ENCODE measurements at regions not wholly inside any gene's neighbourhood (a gene's known extent, or its start where the extent isn't known, plus 50 kb on each side); places are given as distances from the start of the nearest gene placed in this dataset.

DNA sequence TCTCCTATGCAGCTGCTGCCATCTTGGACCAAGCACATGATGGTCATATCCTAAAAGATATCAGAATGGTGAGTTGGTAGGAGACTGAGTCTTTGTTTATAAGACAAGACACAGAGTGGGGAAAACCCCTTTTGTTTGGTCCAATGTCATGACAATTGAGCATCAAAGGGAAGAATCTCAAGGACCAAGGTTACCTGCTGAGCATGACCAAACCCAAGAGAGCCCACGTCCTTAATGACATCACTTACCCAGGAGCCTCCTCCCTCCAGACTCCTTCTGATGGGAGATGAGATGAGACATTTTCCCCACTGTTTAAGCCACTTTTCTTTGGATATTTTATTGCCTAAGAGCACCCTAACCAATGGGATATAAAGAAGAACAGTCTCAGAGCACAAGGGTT is 478.1 kb downstream of the NPIPA7 start:
- H3K9me3 ChIP-seq (ENCODE audit: control insufficient read depth in 2 of 2, insufficient read depth in 1 of 2, low read depth in 1 of 2, low read length in 1 of 2) = no peaks in the 10 kb centered on the region

DNA sequence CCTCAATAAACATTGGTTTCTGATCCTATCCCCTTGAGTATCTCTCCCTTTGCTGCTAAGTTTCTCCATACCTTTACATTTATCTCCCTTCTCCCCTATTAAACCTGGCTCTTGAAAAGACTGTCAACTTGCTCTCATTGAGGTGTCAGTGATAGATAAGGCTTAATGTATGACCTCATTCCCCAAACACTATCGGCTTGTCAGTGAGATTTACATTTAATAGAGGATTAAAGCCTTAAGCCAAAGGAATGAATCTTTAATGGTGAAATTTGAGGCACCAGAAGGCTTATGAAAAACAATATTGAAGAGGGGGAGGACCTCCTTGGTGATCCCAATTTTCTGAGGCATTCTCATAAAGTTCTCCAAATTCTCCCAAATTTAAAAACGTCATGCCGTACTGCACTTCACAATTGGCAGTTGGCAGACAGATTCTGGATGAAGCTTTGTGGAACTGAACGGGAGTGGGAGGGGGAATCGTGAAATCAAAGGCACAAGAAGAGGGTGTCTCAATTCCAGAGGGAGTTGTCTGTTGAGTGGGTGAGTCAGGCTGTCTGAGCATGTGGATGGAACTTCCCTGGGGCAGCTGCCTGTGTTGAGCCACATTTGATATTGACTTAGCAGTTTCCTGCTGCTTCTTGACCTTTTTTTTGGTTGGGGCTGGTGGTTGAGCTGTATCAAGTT is 478.8 kb downstream of the NPIPA7 start:
- no peak overlapping the region for H3K4me3 ChIP-seq (ENCODE audit: low read depth in 1 of 3, low read length in 3 of 3)
- FAIRE-seq = no peak

More for the DNA sequence above, 478.1 kb downstream of the NPIPA7 start:
- Histone ChIP-seq H3K36me3 (ENCODE audit: control insufficient read depth in 3 of 3, insufficient read depth in 2 of 3, low read depth in 1 of 3, low read length in 3 of 3) (no peaks in the 10 kb centered on the region), H3K4me3 (ENCODE audit: low read depth in 1 of 3, low read length in 3 of 3) (no peak overlapping the region), H3K27me3 (ENCODE audit: control insufficient read depth in 3 of 3, insufficient read depth in 3 of 3, low read length in 3 of 3) (peaks cover 0 to 5% (median 0%) of the 10 kb centered on the region in 3 donors), H3K27ac (ENCODE audit: low read depth in 1 of 3, low read length in 2 of 3) (no peak overlapping the region), H3K4me1 (ENCODE audit: control insufficient read depth in 3 of 3, insufficient read depth in 2 of 3, low read depth in 1 of 3, low read length in 2 of 3) (no peaks in the 10 kb centered on the region)
- 0% methylated on average over 1 of the region's 1 CpG for WGBS, 3 donors
- no peak for FAIRE-seq
- DNase-seq = no peak

DNA sequence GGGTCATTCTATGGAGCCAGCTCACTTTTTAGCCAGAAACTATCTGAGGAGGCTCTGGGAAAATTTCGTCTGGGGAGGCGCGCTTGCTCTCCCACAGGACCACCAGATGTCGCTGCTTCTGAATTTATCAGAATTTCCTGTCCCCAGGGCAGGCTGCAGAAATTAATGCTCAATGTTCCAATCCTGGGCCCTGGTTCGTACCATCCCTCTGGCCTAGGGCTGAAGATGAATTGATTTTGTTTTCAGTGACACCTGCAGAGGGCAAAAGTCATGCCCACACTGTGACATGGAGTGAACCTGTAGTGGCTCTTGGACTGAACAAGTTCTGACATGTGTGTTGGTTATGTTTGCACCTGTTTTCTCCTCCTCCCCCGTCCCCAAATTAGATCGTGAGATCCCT is 482.6 kb downstream of the NPIPA7 start:
- Histone ChIP-seq H3K36me3 (ENCODE audit: control insufficient read depth in 3 of 3, insufficient read depth in 2 of 3, low read depth in 1 of 3, low read length in 3 of 3) (no peaks in the 10 kb centered on the region), H3K27me3 (ENCODE audit: control insufficient read depth in 3 of 3, insufficient read depth in 3 of 3, low read length in 3 of 3) (peaks cover 0 to 5% (median 0%) of the 10 kb centered on the region in 3 donors), H3K4me3 (ENCODE audit: low read depth in 1 of 3, low read length in 3 of 3) (no peak overlapping the region), H3K9me3 (ENCODE audit: control insufficient read depth in 2 of 2, insufficient read depth in 1 of 2, low read depth in 1 of 2, low read length in 1 of 2) (no peaks in the 10 kb centered on the region), H3K27ac (ENCODE audit: low read depth in 1 of 3, low read length in 2 of 3) (no peak overlapping the region), H3K4me1 (ENCODE audit: control insufficient read depth in 3 of 3, insufficient read depth in 2 of 3, low read depth in 1 of 3, low read length in 2 of 3) (no peaks in the 10 kb centered on the region)
- DNase-seq = peak; percentile 48 to 62
- 8 to 21% (median 10%) methylated on average over 7 of the region's 7 CpGs for WGBS, 3 donors
- FAIRE-seq = no peak

More for the DNA sequence above, 478.8 kb downstream of the NPIPA7 start:
- Histone ChIP-seq H3K27me3 (ENCODE audit: control insufficient read depth in 3 of 3, insufficient read depth in 3 of 3, low read length in 3 of 3) (peaks cover 0 to 5% (median 0%) of the 10 kb centered on the region in 3 donors), H3K9me3 (ENCODE audit: control insufficient read depth in 2 of 2, insufficient read depth in 1 of 2, low read depth in 1 of 2, low read length in 1 of 2) (no peaks in the 10 kb centered on the region), H3K36me3 (ENCODE audit: control insufficient read depth in 3 of 3, insufficient read depth in 2 of 3, low read depth in 1 of 3, low read length in 3 of 3) (no peaks in the 10 kb centered on the region), H3K27ac (ENCODE audit: low read depth in 1 of 3, low read length in 2 of 3) (no peak overlapping the region), H3K4me1 (ENCODE audit: control insufficient read depth in 3 of 3, insufficient read depth in 2 of 3, low read depth in 1 of 3, low read length in 2 of 3) (no peaks in the 10 kb centered on the region)
- WGBS, 3 donors = 22 to 46% (median 25%) methylated on average over 5 of the region's 5 CpGs
- no peak for DNase-seq

DNA sequence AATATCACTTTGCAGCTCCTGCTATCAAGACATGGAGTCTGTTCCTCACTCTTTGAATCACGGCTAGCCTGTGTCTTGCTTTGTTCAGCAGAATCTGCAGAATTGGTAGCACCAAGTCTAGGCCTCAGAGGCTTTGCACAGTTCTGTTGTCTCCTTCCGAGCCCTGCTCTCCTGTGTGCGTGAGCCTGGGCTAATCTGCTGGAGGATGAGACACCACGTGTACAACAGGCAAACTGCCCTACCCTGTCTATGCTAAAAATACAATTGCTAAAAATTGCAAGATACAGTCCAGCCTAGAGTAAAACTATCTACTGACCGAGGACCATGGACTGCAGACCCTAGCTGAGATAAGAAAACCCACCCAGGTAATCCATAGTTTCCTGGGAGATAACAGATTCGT is 484.7 kb downstream of the NPIPA7 start:
- H3K4me3 ChIP-seq (ENCODE audit: low read depth in 1 of 3, low read length in 3 of 3) = no peak overlapping the region
- no peaks in the 10 kb centered on the region for H3K36me3 ChIP-seq (ENCODE audit: control insufficient read depth in 3 of 3, insufficient read depth in 2 of 3, low read depth in 1 of 3, low read length in 3 of 3)
- no peak for DNase-seq
- no peak for FAIRE-seq
- H3K27ac ChIP-seq (ENCODE audit: low read depth in 1 of 3, low read length in 2 of 3) = no peak overlapping the region
- peaks cover 0 to 3% (median 0%) of the 10 kb centered on the region in 3 donors for H3K27me3 ChIP-seq (ENCODE audit: control insufficient read depth in 3 of 3, insufficient read depth in 3 of 3, low read length in 3 of 3)
- WGBS, 3 donors = 77 to 80% (median 77%) methylated on average over 6 of the region's 6 CpGs
- H3K4me1 ChIP-seq (ENCODE audit: control insufficient read depth in 3 of 3, insufficient read depth in 2 of 3, low read depth in 1 of 3, low read length in 2 of 3) = no peaks in the 10 kb centered on the region
- no peaks in the 10 kb centered on the region for H3K9me3 ChIP-seq (ENCODE audit: control insufficient read depth in 2 of 2, insufficient read depth in 1 of 2, low read depth in 1 of 2, low read length in 1 of 2)

DNA sequence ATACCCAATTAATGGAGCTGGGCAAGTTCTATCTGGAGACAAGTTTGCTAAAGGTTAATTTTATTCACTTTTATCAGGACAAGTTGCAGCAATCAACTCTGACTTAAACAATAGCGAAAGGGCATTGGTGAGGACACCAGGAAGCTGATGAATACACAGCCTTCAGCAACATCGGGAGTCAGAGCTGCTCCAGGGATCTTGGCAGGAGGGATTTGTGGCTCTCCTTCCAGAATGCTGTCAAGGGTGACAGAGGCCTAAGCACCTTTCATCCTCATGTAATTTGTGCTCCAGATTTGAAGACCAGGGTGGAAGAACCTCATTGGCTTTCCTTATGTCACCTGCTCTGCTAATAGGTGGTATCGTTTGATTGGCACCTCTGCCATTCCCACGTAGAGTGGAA is 485.6 kb downstream of the NPIPA7 start:
- Histone ChIP-seq H3K4me1 (ENCODE audit: control insufficient read depth in 3 of 3, insufficient read depth in 2 of 3, low read depth in 1 of 3, low read length in 2 of 3) (no peaks in the 10 kb centered on the region), H3K27me3 (ENCODE audit: control insufficient read depth in 3 of 3, insufficient read depth in 3 of 3, low read length in 3 of 3) (peaks cover 0 to 3% (median 0%) of the 10 kb centered on the region in 3 donors)
- WGBS, 3 donors = 60 to 79% (median 75%) methylated on average over 4 of the region's 4 CpGs

DNA sequence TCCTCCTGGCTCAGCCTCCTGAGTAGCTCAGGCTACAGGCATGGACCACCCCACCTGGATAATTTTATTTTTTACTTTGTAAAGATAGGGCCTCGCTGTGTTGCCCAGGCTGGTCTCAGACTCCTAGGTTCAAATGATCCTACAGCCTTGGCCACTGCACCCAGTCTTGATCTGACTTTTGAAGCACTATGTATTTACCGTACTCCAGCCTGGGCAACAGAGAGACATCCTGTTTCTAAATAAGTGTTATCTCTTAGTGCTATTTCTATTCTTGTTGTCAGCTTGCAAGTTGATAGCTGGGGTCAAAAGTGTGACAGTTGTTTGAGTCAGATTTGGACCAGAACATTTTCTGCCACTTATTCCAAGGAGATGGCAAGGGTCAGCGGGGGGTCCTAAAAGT is 486.4 kb downstream of the NPIPA7 start:
- H3K27ac ChIP-seq (ENCODE audit: low read depth in 1 of 3, low read length in 2 of 3) = no peak overlapping the region
- H3K27me3 ChIP-seq (ENCODE audit: control insufficient read depth in 3 of 3, insufficient read depth in 3 of 3, low read length in 3 of 3) = peaks cover 0 to 3% (median 0%) of the 10 kb centered on the region in 3 donors
- H3K4me1 ChIP-seq (ENCODE audit: control insufficient read depth in 3 of 3, insufficient read depth in 2 of 3, low read depth in 1 of 3, low read length in 2 of 3) = no peaks in the 10 kb centered on the region
- WGBS, 3 donors = 75 to 80% (median 76%) methylated on average over 3 of the region's 3 CpGs
- FAIRE-seq (no peak), DNase-seq (no peak)
- H3K9me3 ChIP-seq (ENCODE audit: control insufficient read depth in 2 of 2, insufficient read depth in 1 of 2, low read depth in 1 of 2, low read length in 1 of 2) = no peaks in the 10 kb centered on the region
- H3K4me3 ChIP-seq (ENCODE audit: low read depth in 1 of 3, low read length in 3 of 3) = no peak overlapping the region
- no peaks in the 10 kb centered on the region for H3K36me3 ChIP-seq (ENCODE audit: control insufficient read depth in 3 of 3, insufficient read depth in 2 of 3, low read depth in 1 of 3, low read length in 3 of 3)

More for the DNA sequence above, 485.6 kb downstream of the NPIPA7 start:
- FAIRE-seq (no peak), DNase-seq (no peak)
- no peaks in the 10 kb centered on the region for H3K9me3 ChIP-seq (ENCODE audit: control insufficient read depth in 2 of 2, insufficient read depth in 1 of 2, low read depth in 1 of 2, low read length in 1 of 2)
- no peaks in the 10 kb centered on the region for H3K36me3 ChIP-seq (ENCODE audit: control insufficient read depth in 3 of 3, insufficient read depth in 2 of 3, low read depth in 1 of 3, low read length in 3 of 3)
- no peak overlapping the region for H3K27ac ChIP-seq (ENCODE audit: low read depth in 1 of 3, low read length in 2 of 3)
- no peak overlapping the region for H3K4me3 ChIP-seq (ENCODE audit: low read depth in 1 of 3, low read length in 3 of 3)

DNA sequence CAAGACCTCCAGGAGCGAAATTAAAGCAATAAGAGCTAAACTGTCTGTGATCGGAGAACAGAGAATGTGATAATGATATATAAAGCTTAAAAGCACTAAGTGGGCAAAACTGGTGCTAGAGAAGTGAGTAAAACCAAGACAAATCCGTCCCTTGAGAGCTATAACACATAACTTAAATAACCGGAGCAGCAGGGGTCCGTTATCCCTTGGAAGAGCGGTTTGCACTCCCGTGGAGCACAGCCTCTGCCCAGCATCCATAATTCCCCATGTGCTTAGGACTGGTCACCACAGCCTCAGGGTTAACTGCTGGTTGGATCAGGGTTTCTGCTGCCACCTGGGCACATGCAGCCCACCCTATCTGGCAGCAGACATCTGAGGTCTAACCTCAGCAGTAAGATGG is 489.0 kb downstream of the NPIPA7 start:
- WGBS, 3 donors = 56 to 70% (median 60%) methylated on average over 7 of the region's 7 CpGs
- no peak overlapping the region for H3K4me3 ChIP-seq (ENCODE audit: low read depth in 1 of 3, low read length in 3 of 3)
- no peak overlapping the region for H3K27ac ChIP-seq (ENCODE audit: low read depth in 1 of 3, low read length in 2 of 3)
- FAIRE-seq (no peak), DNase-seq (no peak)
- no peaks in the 10 kb centered on the region for H3K9me3 ChIP-seq (ENCODE audit: control insufficient read depth in 2 of 2, insufficient read depth in 1 of 2, low read depth in 1 of 2, low read length in 1 of 2)
- no peaks in the 10 kb centered on the region for H3K36me3 ChIP-seq (ENCODE audit: control insufficient read depth in 3 of 3, insufficient read depth in 2 of 3, low read depth in 1 of 3, low read length in 3 of 3)
- H3K4me1 ChIP-seq (ENCODE audit: control insufficient read depth in 3 of 3, insufficient read depth in 2 of 3, low read depth in 1 of 3, low read length in 2 of 3) = no peaks in the 10 kb centered on the region
- H3K27me3 ChIP-seq (ENCODE audit: control insufficient read depth in 3 of 3, insufficient read depth in 3 of 3, low read length in 3 of 3) = peaks cover 0 to 3% (median 0%) of the 10 kb centered on the region in 3 donors

DNA sequence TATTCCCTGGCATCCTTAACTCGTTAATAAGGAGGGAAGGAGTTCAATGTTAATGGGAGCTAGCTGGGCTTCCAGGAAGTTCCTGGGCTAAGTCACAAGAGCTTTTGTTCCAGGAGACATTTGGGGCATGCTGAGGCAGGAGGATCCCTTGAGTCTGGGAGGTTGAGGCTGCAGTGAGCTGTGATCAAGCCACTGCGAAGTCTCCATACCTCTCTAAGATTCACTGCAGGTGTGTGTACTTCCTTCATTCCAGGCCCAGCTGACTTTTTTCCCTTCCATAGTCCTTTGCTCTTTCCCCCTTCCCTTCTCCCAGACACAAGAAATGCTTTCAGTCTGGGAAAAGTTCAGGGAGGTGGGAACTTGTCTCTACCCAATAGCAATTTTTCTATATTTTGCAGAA is 489.8 kb downstream of the NPIPA7 start:
- Histone ChIP-seq H3K27me3 (ENCODE audit: control insufficient read depth in 3 of 3, insufficient read depth in 3 of 3, low read length in 3 of 3) (peaks cover 0 to 3% (median 0%) of the 10 kb centered on the region in 3 donors), H3K4me3 (ENCODE audit: low read depth in 1 of 3, low read length in 3 of 3) (no peak overlapping the region), H3K27ac (ENCODE audit: low read depth in 1 of 3, low read length in 2 of 3) (no peak overlapping the region), H3K4me1 (ENCODE audit: control insufficient read depth in 3 of 3, insufficient read depth in 2 of 3, low read depth in 1 of 3, low read length in 2 of 3) (no peaks in the 10 kb centered on the region), H3K9me3 (ENCODE audit: control insufficient read depth in 2 of 2, insufficient read depth in 1 of 2, low read depth in 1 of 2, low read length in 1 of 2) (no peaks in the 10 kb centered on the region), H3K36me3 (ENCODE audit: control insufficient read depth in 3 of 3, insufficient read depth in 2 of 3, low read depth in 1 of 3, low read length in 3 of 3) (no peaks in the 10 kb centered on the region)
- WGBS, 3 donors = 37 to 47% (median 46%) methylated on average over 2 of the region's 2 CpGs
- DNase-seq = no peak
- FAIRE-seq = no peak

DNA sequence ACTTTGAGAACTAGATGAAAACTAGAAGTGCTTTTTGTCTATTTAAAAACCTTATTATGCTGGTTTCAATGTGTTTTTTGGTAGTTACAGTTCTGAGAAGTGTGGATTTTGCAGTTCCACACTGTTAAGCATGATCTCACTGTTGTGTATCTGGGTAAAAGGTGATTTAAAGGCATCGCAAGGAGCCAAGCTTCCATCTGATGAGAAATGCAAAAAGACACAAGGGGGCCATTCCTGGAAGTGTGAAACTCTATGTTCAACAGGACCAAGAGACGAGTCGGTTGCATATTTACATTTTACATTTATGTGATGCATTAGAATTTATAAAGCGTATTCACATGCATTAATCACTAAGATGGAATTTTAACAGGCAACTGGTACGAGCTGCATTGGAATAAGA is 490.8 kb downstream of the NPIPA7 start:
- FAIRE-seq = no peak

More for the DNA sequence above, 490.8 kb downstream of the NPIPA7 start:
- Histone ChIP-seq H3K4me1 (ENCODE audit: control insufficient read depth in 3 of 3, insufficient read depth in 2 of 3, low read depth in 1 of 3, low read length in 2 of 3) (no peaks in the 10 kb centered on the region), H3K36me3 (ENCODE audit: control insufficient read depth in 3 of 3, insufficient read depth in 2 of 3, low read depth in 1 of 3, low read length in 3 of 3) (no peaks in the 10 kb centered on the region), H3K4me3 (ENCODE audit: low read depth in 1 of 3, low read length in 3 of 3) (no peak overlapping the region), H3K9me3 (ENCODE audit: control insufficient read depth in 2 of 2, insufficient read depth in 1 of 2, low read depth in 1 of 2, low read length in 1 of 2) (no peaks in the 10 kb centered on the region), H3K27me3 (ENCODE audit: control insufficient read depth in 3 of 3, insufficient read depth in 3 of 3, low read length in 3 of 3) (peaks cover 0 to 3% (median 0%) of the 10 kb centered on the region in 3 donors), H3K27ac (ENCODE audit: low read depth in 1 of 3, low read length in 2 of 3) (no peak overlapping the region)
- DNase-seq = no peak
- 58 to 75% (median 69%) methylated on average over 5 of the region's 5 CpGs for WGBS, 3 donors

Measured in small intestine (tissue), 7 donors.